Neural cell (in vitro differentiated cells): ENCODE measurements at regions not wholly inside any gene's neighbourhood (a gene's known extent, or its start where the extent isn't known, plus 50 kb on each side); places are given as distances from the start of the nearest gene placed in this dataset.

ENCODE experiments used
- CTCF ChIP-seq: fragments of 450-650 bp; IDR thresholded peaks from 2 replicates; pipeline ENCODE4 v1.5.1; 2014; ENCODE audit warnings: antibody characterized with exemption, mild to moderate bottlenecking, moderate library complexity; ENCODE audit not compliant: poor library complexity, severe bottlenecking
- EZH2 ChIP-seq: fragments of 200-600, 300-800 bp; shearing (Covaris generic), sonication (generic); IDR thresholded peaks from 2 replicates; pipeline ENCODE4 v1.6.1; 2014; ENCODE audit warnings: antibody characterized with exemption, low read length, borderline replicate concordance, mild to moderate bottlenecking; ENCODE audit not compliant: insufficient read depth, poor library complexity, severe bottlenecking
- RAD21 ChIP-seq: fragments of 450-650 bp; conservative IDR thresholded peaks from 2 replicates; pipeline ENCODE4 v1.6.1; 2014; ENCODE audit warnings: antibody characterized with exemption, mild to moderate bottlenecking, moderate library complexity
- TAF1 ChIP-seq: IDR thresholded peaks from 2 replicates; pipeline ENCODE4 v1.6.1; 2012; ENCODE audit warnings: low read depth
- TF ChIP-seq, protein P1 (sequence below): IDR thresholded peaks from 2 replicates; pipeline ENCODE4 v1.6.1; 2012; ENCODE audit warnings: borderline replicate concordance

- TF ChIP-seq CTCF, result no peak
- TF ChIP-seq, protein P1, sequence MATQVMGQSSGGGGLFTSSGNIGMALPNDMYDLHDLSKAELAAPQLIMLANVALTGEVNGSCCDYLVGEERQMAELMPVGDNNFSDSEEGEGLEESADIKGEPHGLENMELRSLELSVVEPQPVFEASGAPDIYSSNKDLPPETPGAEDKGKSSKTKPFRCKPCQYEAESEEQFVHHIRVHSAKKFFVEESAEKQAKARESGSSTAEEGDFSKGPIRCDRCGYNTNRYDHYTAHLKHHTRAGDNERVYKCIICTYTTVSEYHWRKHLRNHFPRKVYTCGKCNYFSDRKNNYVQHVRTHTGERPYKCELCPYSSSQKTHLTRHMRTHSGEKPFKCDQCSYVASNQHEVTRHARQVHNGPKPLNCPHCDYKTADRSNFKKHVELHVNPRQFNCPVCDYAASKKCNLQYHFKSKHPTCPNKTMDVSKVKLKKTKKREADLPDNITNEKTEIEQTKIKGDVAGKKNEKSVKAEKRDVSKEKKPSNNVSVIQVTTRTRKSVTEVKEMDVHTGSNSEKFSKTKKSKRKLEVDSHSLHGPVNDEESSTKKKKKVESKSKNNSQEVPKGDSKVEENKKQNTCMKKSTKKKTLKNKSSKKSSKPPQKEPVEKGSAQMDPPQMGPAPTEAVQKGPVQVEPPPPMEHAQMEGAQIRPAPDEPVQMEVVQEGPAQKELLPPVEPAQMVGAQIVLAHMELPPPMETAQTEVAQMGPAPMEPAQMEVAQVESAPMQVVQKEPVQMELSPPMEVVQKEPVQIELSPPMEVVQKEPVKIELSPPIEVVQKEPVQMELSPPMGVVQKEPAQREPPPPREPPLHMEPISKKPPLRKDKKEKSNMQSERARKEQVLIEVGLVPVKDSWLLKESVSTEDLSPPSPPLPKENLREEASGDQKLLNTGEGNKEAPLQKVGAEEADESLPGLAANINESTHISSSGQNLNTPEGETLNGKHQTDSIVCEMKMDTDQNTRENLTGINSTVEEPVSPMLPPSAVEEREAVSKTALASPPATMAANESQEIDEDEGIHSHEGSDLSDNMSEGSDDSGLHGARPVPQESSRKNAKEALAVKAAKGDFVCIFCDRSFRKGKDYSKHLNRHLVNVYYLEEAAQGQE, result no peak
- no peak for TF ChIP-seq TAF1
- no peak for TF ChIP-seq EZH2
- TF ChIP-seq RAD21, result no peak
These were observed 437.6 kb downstream of the GPM6A start for GRCh38 chr4:175374459-175374858.
